OCI-LY7 (cell line): ENCODE measurements at regions not wholly inside any gene's neighbourhood (a gene's known extent, or its start where the extent isn't known, plus 50 kb on each side); places are given as distances from the start of the nearest gene placed in this dataset.

Source experiments
- BruUV-seq: library from RNA; stranded (reverse); fragments of 400-500 nt; replicated peaks from 2 replicates; lab custom pipeline; 2021; lab: Mats Ljungman, UMichigan
- CTCF ChIA-PET: fragments of 300-600 bp; sonication (Branson Sonifier 250); formaldehyde crosslinking; loops from one replicate; lab custom pipeline; 2022; ENCODE audit warnings: antibody characterized with exemption; ENCODE audit not compliant: unreplicated experiment; lab: Charles Lee
- POLR2A ChIA-PET: fragments of 300-600 bp; sonication (Branson Sonifier 250); formaldehyde crosslinking; loops from one replicate; lab custom pipeline; 2022; ENCODE audit warnings: antibody characterized with exemption; lab: Charles Lee
- DNase-seq: peaks from one replicate; pipeline ENCODE4 v3.0.0-alpha.2; 2015; ENCODE audit warnings: low spot score
- H2AFZ ChIP-seq: fragments of 200-600 bp; sonication (generic), shearing (Covaris generic); 2 replicates; pipeline ENCODE4 v1.6.1; 2014; ENCODE audit warnings: mild to moderate bottlenecking, antibody characterized with exemption, low read length, moderate library complexity
- H3K27ac ChIP-seq: fragments of 200-600 bp; sonication (generic); 2 replicates; pipeline ENCODE4 v1.5.1; 2014; ENCODE audit warnings: mixed run types, low read depth, mild to moderate bottlenecking, moderate library complexity, low read length, inconsistent platforms; ENCODE audit not compliant: poor library complexity, severe bottlenecking
- H3K36me3 ChIP-seq: fragments of 200-600 bp; sonication (generic); 2 replicates; pipeline ENCODE4 v1.6.1; 2014; ENCODE audit warnings: mild to moderate bottlenecking, antibody characterized with exemption, low read length, moderate library complexity, mixed read lengths; ENCODE audit not compliant: insufficient read depth
- H3K4me1 ChIP-seq: fragments of 200-600 bp; sonication (generic); 2 replicates; pipeline ENCODE4 v1.5.1; 2014; ENCODE audit warnings: mild to moderate bottlenecking, low read length; ENCODE audit not compliant: insufficient read depth, poor library complexity, severe bottlenecking
- H3K4me2 ChIP-seq: fragments of 200-600 bp; sonication (generic); 2 replicates; pipeline ENCODE4 v1.6.1; 2014; ENCODE audit warnings: mild to moderate bottlenecking, low read length
- H3K4me3 ChIP-seq: fragments of 200-600 bp; sonication (generic); 2 replicates; pipeline ENCODE4 v1.5.1; 2014; ENCODE audit warnings: mild to moderate bottlenecking, low read depth, low read length; ENCODE audit not compliant: poor library complexity, severe bottlenecking
- H3K79me2 ChIP-seq: fragments of 200-600 bp; sonication (generic); 2 replicates; pipeline ENCODE4 v1.6.1; 2016; ENCODE audit warnings: low read depth, mild to moderate bottlenecking, low read length, moderate library complexity, mixed read lengths; ENCODE audit not compliant: insufficient read depth
- H3K9me2 ChIP-seq: fragments of 200-600 bp; sonication (generic); 2 replicates; pipeline ENCODE4 v1.6.1; 2016; ENCODE audit warnings: mild to moderate bottlenecking, low read length, mixed read lengths; ENCODE audit not compliant: insufficient read depth
- H3K9me3 ChIP-seq: fragments of 200-600 bp; sonication (generic); 2 replicates; pipeline ENCODE4 v1.6.1; 2014; ENCODE audit warnings: mild to moderate bottlenecking, mixed run types, low read length, mixed read lengths
- H4K20me1 ChIP-seq: fragments of 200-600 bp; sonication (generic); 2 replicates; pipeline ENCODE4 v1.6.1; 2014; ENCODE audit warnings: mild to moderate bottlenecking, antibody characterized with exemption, low read length, moderate library complexity, mixed read lengths; ENCODE audit not compliant: insufficient read depth
- CTCF ChIP-seq: fragments of 200-600 bp; sonication (generic); conservative IDR thresholded peaks from 2 replicates; pipeline ENCODE4 v1.5.1; 2014; ENCODE audit warnings: mild to moderate bottlenecking, antibody characterized with exemption, low read length, moderate library complexity, mixed read lengths
- EZH2phosphoT487 ChIP-seq: fragments of 200-600 bp; sonication (generic); IDR thresholded peaks from 2 replicates; pipeline ENCODE4 v1.6.1; 2018; ENCODE audit warnings: low read depth, borderline replicate concordance, mild to moderate bottlenecking, mixed run types, antibody characterized with exemption, low read length, moderate library complexity, mixed read lengths
- intact Hi-C: fragments of 100-400 bp; cut with micrococcal nuclease; formaldehyde crosslinking; loops from one replicate; pipeline ENCODE4 v1.10.0; 2022; ENCODE audit not compliant: unreplicated experiment

GRCh38 chr4:132981611-132982010 is 167.5 kb upstream of the PCDH10 start:
- no peaks in the 10 kb centered on the region for H3K79me2 ChIP-seq
- CTCF ChIA-PET, result no interaction called here
- no peaks in the 10 kb centered on the region for H4K20me1 ChIP-seq
- no peaks in the 10 kb centered on the region for H3K36me3 ChIP-seq
- H3K9me3 ChIP-seq, result no peaks in the 10 kb centered on the region
- no peaks in the 10 kb centered on the region for H3K4me1 ChIP-seq
- H3K9me2 ChIP-seq, result no peaks in the 10 kb centered on the region
- no TSS peak for BruUV-seq
- H3K4me3 ChIP-seq, result no peak overlapping the region
- intact Hi-C loops, result no loop called here
- TF ChIP-seq EZH2phosphoT487 (no peak), CTCF (no peak)
- H3K4me2 ChIP-seq, result no peak overlapping the region
- H3K27ac ChIP-seq, result no peak overlapping the region
- POLR2A ChIA-PET, result no interaction called here
- H2AFZ ChIP-seq, result no peak overlapping the region
- DNase-seq, result no peak

GRCh38 chr4:132982151-132982550 is 166.9 kb upstream of the PCDH10 start:
- no peaks in the 10 kb centered on the region for H4K20me1 ChIP-seq
- CTCF ChIA-PET, result no interaction called here
- no peaks in the 10 kb centered on the region for H3K4me1 ChIP-seq
- H2AFZ ChIP-seq, result no peak overlapping the region
- H3K4me2 ChIP-seq, result no peak overlapping the region
- no peaks in the 10 kb centered on the region for H3K9me2 ChIP-seq
- no peak overlapping the region for H3K4me3 ChIP-seq
- no peaks in the 10 kb centered on the region for H3K36me3 ChIP-seq
- no peaks in the 10 kb centered on the region for H3K9me3 ChIP-seq
- no peak for DNase-seq
- H3K27ac ChIP-seq, result no peak overlapping the region
- TF ChIP-seq CTCF (no peak), EZH2phosphoT487 (no peak)
- POLR2A ChIA-PET, result no interaction called here
- H3K79me2 ChIP-seq, result no peaks in the 10 kb centered on the region
- intact Hi-C loops, result no loop called here
- no TSS peak for BruUV-seq

GRCh38 chr4:132991111-132991510 is 158.0 kb upstream of the PCDH10 start:
- no peaks in the 10 kb centered on the region for H3K36me3 ChIP-seq
- H3K27ac ChIP-seq, result no peak overlapping the region
- ChIA-PET CTCF (no interaction called here), POLR2A (no interaction called here)
- H3K4me3 ChIP-seq, result no peak overlapping the region
- H3K79me2 ChIP-seq, result no peaks in the 10 kb centered on the region
- H3K4me1 ChIP-seq, result no peaks in the 10 kb centered on the region
- no peak for DNase-seq
- intact Hi-C loops, result no loop called here
- H3K9me3 ChIP-seq, result no peaks in the 10 kb centered on the region
- no peak for TF ChIP-seq CTCF
- no peak for TF ChIP-seq EZH2phosphoT487
- H2AFZ ChIP-seq, result no peak overlapping the region
- no TSS peak for BruUV-seq
- H3K9me2 ChIP-seq, result no peaks in the 10 kb centered on the region
- H3K4me2 ChIP-seq, result no peak overlapping the region
- no peaks in the 10 kb centered on the region for H4K20me1 ChIP-seq
